SIG-M5 treated with dmso at 0.1 percent for 504 hours (cell line): ENCODE measurements at regions not wholly inside any gene's neighbourhood (a gene's known extent, or its start where the extent isn't known, plus 50 kb on each side); places are given as distances from the start of the nearest gene placed in this dataset.

Experiments used
- DNase-seq: peaks from one replicate; lab custom pipeline; 2025; ENCODE audit not compliant: unreplicated experiment; lab: John Stamatoyannopoulos, UW

- DNase-seq = no peak
These were observed 693.0 kb downstream of the KCNJ2 start for GRCh38 chr17:70862295-70862694.

GRCh38 chr17:70863436-70864248, 694.3 kb downstream of the KCNJ2 start:
- no peak for DNase-seq

- DNase-seq = no peak
These were observed 696.9 kb downstream of the KCNJ2 start for GRCh38 chr17:70865993-70866804.

- no peak for DNase-seq
These were observed 698.8 kb downstream of the KCNJ2 start for GRCh38 chr17:70868149-70868548.

GRCh38 chr17:70869402-70870085, 700.2 kb downstream of the KCNJ2 start:
- no peak for DNase-seq

- DNase-seq = no peak
These were observed 702.0 kb downstream of the KCNJ2 start for GRCh38 chr17:70871180-70871818.

GRCh38 chr17:70872103-70872502, 702.8 kb downstream of the KCNJ2 start:
- no peak for DNase-seq

- no peak for DNase-seq
These were observed 706.5 kb downstream of the KCNJ2 start for GRCh38 chr17:70875729-70876310.

GRCh38 chr17:70878879-70879278, 709.5 kb downstream of the KCNJ2 start:
- DNase-seq = no peak

GRCh38 chr17:70879401-70879800, 710.1 kb downstream of the KCNJ2 start:
- no peak for DNase-seq

- no peak for DNase-seq
These were observed 711.8 kb downstream of the KCNJ2 start for GRCh38 chr17:70881093-70881492.

GRCh38 chr17:70882504-70882903, 713.2 kb downstream of the KCNJ2 start:
- no peak for DNase-seq

GRCh38 chr17:70886648-70887047, 717.3 kb downstream of the KCNJ2 start:
- no peak for DNase-seq

GRCh38 chr17:70888324-70888723, 719.0 kb downstream of the KCNJ2 start:
- DNase-seq = no peak

- no peak for DNase-seq
These were observed 722.0 kb downstream of the KCNJ2 start for GRCh38 chr17:70891306-70891705.

GRCh38 chr17:70892527-70892926, 723.2 kb downstream of the KCNJ2 start:
- no peak for DNase-seq

GRCh38 chr17:70896843-70897242, 727.5 kb downstream of the KCNJ2 start:
- DNase-seq = no peak

- no peak for DNase-seq
These were observed 728.1 kb downstream of the KCNJ2 start for GRCh38 chr17:70897446-70897845.

- DNase-seq = no peak
These were observed 732.5 kb downstream of the KCNJ2 start for GRCh38 chr17:70901870-70902269.

GRCh38 chr17:70905796-70906195, 736.5 kb downstream of the KCNJ2 start:
- no peak for DNase-seq

GRCh38 chr17:70906808-70907207, 737.5 kb downstream of the KCNJ2 start:
- DNase-seq = no peak
